Cardiac septum (tissue), 1 donor: ENCODE measurements at regions not wholly inside any gene's neighbourhood (a gene's known extent, or its start where the extent isn't known, plus 50 kb on each side); places are given as distances from the start of the nearest gene placed in this dataset.
"Not testable (repeated sequence)": the region's sequence is repeated elsewhere in the genome, so short reads cannot be mapped to it uniquely, and the experiment has no call there.

ENCODE experiments used
- DNase-seq: peaks from one replicate; pipeline ENCODE4 v3.0.0-alpha.2; 2020; ENCODE audit warnings: low spot score
- intact Hi-C: fragments of 100-400 bp; cut with DNase I; formaldehyde crosslinking; loops from one replicate; pipeline ENCODE4 v1.14.0; 2022
- donor health status: DM: no; HTN: no; CAD: no.

DNA sequence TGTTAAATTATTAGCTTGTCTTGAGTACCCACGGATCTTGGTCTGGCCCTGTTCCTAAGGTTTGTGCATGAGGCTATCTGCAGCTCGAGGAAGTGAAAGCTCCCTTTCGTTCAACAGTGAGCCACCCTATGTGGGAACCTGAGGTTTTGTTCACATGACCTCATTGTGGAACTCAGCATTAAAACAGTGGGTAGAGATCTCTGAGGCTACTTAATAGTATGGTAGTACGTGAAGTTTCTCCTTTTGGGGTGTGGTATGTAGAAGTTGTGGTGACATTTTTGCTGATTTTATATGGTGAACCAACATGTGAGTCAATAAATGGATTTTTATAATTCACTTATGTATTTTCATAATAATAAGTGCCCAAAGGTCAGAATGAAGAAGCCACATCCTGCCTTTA is 252.7 kb upstream of the FERD3L start:
- intact Hi-C loops: no loop called here
- DNase-seq: no peak

DNA sequence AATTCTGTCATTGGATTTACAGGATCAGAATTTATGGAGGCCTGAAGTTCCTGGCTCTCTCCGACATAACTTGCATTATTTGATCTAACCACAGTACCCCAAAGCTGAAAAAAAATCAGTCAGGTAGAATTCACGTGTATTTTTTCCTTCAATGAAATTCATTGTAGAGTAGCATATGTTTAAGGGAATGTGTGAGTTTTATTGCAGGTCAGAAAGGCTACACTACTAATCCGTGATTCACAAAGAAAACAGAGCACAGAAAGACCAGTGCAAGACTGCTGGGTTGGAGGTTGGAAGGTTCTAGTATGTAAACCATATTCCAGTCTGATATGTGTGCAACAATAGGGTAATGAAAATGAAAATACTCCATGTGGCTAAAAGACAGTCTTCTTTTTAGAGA is 247.0 kb upstream of the FERD3L start:
- DNase-seq: no peak
- intact Hi-C loops: no loop called here

DNA sequence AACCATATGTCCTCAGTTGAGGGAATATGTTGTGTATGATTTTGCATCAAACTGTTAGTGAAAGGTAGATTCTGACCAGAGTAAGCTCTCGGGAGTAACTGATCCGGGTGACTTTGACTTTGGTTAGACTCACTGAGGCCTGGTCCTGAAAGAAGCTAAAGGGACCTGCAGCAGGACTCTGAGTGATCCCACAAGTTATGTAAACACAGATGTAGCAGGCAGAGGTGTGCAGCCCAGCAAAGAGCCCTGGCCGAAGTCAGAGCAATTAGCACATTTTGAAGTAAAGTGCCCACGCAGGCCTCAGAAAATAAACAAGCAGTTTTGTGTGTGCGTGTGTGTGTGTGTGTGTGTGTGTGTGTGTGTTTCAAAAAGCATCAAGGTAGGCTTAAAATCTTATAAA is 245.6 kb upstream of the FERD3L start:
- intact Hi-C loops: no loop called here
- DNase-seq: no peak

DNA sequence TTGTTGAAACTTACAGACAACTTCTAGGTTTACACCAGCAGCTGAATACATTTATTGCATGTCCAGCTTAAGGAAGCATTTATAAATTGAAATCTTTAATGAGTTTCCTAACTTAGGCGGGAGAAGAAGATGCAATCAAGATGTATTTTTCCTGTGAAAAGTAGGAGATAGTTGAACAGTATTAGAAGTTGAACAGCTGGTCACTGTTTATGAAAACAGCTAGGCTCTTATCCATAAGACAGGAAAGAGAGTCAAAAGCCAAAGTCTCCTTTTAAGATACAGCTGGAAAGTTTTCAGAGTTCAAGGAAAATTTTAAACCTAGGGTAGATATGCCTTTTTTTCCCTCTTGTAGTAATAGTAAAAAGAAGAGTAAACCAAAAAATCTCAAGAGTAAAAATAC is 236.1 kb upstream of the FERD3L start:
- no peak for DNase-seq
- intact Hi-C loops: no loop called here

DNA sequence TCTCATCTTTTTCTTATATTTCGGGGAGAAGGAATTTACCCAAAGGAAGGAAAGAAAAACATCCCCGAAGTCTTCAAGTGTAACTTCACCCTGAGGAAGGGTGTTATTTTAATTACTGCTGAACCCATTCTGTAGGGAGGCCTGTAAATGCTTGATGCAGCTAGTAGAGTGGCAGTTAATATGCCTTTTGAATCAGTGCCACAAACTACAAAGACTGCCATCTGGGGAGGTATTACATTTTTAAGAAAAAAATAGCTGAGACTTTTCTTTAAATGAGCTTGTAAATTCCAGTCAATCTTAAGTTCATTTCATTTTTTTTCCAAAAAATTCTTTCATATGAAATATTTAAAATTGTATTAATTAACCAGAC is 233.1 kb upstream of the FERD3L start:
- intact Hi-C loops: no loop called here
- DNase-seq: no peak

DNA sequence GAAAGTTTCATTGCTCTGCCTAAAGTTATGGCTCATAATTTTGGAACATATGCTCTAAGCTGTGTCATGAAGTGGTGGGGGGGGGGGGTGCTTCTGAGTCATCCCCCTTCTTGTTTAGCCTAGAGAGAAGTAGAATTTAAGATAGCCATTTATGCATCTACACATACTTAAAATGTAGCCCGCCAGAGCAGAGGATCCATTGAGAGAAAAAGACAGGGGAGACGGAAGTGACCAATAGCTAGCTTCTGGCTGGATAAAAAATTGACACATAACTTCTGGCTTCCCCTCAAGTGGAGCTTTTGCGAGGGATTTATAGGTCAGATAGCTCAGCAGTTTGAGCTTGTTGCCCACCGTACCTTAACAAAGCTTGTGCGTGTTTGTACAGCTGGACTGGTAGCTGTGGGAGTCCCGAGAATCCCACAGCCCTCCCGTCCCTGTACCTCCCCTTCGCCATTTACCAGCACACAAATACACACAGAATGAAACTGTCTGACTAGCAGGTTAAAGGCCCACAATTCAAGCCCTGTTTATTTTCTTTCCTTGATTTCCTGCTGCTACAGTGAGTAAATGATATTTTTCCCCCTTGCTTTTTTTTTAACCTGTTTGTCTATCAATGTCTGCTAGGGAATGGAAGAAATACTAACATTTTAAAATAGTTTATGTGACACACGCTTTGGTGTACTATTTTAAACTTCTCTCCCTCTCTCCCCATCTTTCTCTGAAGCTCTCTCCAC is 232.6 kb upstream of the FERD3L start:
- intact Hi-C loops: no loop called here
- DNase-seq: no peak

DNA sequence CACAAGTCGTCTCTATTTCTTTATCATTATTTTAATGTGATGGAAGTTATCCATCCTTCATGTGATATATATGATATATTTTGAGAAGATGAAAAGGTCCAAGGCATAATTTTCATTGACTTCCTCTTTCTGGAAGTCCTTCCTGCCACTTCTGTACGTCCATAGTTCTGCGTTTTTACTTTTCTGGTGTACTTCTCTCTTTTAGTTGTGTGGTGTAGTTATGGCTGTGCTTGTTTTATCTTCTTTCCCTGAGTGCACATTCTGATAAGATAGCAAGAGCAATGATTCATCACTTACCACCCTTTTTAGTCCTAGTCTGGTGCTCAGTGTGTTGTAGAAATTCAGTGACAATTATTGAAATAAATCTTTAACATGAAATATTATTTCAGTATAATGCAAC is 231.3 kb upstream of the FERD3L start:
- intact Hi-C loops: no loop called here

DNA sequence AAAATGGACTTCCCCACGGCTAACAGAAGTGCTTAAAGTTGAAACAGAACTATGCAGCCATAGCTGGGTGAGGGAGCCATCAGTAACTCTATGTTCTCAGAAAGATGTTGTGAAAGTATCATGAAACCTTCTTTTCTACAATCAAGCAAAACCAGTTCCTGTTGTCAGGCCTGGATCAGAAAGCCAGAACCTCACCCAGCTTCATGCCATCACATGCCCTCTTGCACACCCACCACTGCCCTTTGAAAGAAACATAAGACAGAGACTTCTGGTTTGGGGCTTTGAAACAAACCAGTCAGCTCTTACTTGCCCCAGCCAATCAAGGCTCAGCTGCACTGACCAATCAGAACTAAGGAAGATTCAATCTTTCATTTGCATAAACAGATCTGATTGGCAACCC is 230.8 kb upstream of the FERD3L start:
- intact Hi-C loops: no loop called here
- no peak for DNase-seq

More for the DNA sequence above, 231.3 kb upstream of the FERD3L start:
- no peak for DNase-seq

DNA sequence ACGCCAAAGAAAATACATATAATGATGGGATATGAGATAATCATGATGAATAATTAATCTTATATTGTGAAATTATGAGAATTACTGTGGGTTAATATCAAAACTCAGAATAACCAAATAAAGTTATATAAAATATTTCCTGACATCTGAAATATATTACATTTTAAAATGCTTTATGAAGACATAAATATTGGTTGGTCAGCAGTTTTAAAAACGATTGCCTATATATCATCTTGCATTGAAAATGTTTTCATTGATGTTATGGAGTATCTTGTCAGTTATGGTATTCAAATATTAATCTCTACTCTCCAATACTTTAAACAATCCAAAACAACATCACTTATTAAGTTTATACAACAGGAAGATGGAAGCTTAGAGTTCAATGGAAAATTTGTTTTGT is 228.1 kb upstream of the FERD3L start:
- no peak for DNase-seq
- intact Hi-C loops: no loop called here

DNA sequence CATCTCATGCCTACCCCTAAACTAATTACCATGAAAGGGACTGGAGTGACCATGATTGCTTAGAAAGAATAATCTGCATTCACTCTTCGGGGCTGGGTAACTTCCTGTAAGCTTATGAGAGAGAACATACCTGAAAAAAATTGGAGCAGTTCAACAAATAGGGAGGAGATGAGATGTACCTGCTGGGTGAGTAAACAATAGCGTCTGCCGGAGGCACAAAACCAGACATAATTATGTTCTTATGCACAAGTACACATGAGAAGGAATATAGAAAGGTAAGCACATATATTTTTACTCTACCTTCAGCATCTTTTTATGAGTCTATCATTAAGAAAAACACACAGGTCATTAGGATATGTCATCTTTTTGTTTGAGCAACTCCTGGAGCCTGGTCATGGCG is 224.6 kb upstream of the FERD3L start:
- DNase-seq: no peak
- intact Hi-C loops: no loop called here

DNA sequence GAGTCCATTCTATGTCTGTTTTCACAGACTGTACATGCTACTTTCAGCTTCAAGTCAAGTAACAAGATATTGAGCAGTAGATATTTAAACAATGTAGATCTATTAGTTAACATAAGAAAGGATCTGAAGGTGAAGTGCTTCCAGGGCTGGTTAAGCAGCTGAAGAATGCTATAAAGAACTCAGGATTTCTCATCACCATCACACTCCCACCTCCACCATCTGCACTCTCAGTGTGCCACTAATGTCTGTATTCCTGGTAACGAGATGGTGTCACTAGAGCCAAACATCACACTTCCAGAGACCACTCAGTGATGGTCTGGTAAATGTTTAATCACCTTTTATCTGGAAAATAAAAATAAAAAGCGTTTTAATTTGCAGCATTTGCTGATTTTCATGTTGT is 224.0 kb upstream of the FERD3L start:
- intact Hi-C loops: no loop called here

DNA sequence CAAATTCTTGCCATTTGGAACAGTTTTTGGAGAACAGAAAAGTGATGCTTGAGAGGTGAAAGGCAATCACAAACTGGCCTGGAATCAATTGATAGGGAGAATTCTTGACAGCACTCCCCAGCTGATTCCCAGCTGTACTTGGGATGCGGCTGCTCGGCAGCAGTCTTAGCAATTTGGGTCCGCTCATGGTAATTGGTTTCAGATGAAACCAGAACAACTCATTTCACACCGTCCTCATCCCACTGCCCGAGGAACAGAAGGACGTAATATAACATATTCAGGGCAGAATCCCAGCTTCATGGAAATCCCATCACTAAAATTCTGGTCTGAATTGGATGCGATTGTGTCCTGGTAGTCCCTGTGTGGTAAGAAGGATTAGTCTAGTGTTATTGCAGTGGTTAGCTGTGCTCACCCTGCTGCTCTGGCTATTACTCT is 223.3 kb upstream of the FERD3L start:
- intact Hi-C loops: no loop called here
- DNase-seq: no peak

More for the DNA sequence above, 224.0 kb upstream of the FERD3L start:
- no peak for DNase-seq

DNA sequence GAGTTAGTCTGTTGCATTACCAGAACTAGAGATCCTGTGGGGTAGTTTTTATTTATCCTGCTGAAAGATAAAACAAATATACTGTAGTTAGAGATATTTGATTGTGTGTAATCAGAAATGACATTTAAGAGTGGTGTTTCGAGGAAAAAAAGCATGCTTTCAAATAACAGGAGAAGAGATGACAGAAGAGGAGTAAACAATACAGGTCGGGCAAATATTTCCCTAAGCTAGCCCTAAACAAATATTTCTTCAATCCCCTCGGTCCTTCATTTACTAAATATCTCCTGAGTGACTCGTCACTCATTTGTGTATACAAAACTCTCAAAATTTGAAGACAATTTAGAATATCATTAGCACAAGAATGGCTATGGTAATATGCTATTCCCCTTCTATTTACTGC is 219.7 kb upstream of the FERD3L start:
- no peak for DNase-seq
- intact Hi-C loops: no loop called here

DNA sequence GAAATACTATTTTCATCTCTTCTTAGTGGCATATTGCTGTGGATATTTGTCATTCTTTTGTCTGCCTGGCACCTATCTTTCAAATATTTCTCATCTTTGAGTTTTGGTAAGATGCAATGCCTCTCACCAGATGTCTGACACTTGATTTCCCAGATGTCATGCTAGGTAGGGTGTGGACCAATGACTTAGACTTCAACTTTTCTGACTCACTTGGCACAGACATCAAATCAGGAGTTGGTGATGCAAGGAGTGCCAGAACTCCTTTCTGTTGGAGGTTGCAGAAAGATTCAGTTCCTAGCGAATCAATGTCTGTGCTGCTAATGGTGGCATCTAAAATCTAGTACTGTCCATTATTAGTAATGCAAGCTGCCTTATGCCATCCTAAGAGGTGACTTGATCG is 216.9 kb upstream of the FERD3L start:
- intact Hi-C loops: no loop called here
- DNase-seq: no peak

DNA sequence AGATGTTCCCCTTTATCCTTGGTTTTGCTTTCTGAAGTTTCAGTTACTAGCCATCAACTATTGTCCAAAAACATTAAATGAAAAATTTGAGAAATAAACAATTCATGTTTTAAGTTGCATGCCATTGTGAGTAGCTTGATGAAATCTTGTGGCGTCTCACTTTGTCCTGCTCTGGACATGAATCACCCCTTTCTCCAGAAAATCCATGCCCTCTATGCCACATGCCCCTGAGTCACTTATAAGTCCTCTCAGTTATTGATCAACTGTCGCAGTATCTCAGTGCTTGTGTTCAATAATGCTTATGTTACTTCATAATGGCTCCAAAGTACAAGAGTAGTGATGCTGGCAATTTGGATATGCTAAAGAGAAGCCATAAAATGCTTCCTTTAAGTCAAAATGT is 208.0 kb upstream of the FERD3L start:
- intact Hi-C loops: no loop called here
- DNase-seq: no peak

DNA sequence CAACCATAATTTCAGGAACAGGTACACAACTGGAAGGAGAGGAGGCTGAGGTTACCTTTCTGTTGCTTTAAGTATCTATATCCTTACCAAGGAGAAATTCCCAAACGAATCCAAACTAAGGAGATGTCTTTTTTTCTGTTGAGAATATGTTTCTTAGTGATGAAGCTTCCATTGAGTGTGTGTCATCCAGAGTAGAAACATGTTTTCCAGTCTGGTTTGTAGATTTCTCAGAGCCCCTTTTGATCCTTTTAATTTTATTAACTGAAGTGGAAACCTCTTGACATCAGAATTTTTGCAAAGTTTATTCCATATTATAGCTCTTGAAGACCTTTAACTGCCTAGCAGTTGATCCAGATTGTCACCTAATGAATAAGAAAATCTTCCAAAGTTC is 207.1 kb upstream of the FERD3L start:
- no peak for DNase-seq
- intact Hi-C loops: no loop called here

DNA sequence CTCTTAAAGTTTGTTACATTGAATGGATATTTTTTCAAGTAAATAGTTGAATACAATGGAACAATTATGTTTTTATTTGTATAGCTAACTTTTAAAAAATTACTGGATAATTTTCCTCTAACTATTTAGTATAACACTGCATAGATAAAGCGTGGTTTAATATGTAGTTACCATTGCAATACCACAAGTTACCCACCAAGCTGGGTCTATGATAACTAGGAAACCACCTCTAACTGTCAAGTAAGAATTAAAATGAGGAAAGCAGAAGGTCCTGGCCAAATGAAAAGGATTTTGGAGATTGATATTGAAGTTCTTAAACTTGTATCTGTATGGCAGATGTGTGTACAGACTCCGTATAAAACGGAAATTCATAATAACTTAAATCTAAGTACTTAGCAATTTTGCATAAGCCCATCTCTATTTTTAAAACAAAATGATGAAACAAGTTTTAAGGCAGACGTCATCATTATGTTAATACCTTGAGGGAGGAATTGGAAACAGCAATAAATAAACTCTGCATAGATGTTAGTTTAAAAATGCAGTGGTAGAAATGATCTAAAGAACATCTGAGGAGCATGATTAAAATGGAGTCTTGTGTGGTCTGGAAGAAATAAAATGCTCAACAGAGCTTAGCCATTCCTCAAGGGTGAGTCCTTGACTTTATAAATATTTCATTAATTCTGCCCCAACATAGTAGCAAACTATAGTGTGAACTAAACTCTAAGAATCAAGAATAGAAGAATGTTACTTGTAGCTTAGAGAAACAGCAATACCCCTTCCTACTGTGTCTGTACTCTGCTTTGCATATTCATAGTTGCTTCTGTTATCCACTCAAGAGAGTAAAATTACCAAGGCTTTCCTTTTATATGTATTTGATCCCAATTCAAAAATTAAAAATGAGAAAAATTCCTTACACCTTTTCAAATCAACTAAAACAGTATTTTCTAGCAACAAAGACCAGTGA is 206.4 kb upstream of the FERD3L start:
- DNase-seq: no peak
- intact Hi-C loops: no loop called here

DNA sequence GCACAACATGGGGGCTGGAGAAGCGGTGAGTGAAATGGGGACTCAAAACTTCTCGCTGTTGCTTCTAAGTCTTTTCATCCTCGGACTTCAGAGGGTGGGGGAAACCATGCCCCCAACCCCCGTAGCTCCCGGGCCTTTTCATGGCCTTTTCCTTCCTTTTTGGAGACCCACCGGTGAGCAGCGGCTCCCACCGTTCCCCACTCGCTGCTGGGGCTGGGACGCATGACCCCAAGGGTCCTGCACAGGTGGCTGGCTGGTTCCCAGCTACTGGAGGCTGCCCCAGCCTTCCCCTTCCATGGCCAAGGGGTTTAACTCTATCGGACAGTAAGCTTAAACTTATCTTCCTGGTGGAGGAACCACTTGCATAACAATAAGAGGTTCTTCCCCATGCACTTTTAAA is 194.3 kb upstream of the FERD3L start:
- DNase-seq: no peak
- intact Hi-C loops: no loop called here

DNA sequence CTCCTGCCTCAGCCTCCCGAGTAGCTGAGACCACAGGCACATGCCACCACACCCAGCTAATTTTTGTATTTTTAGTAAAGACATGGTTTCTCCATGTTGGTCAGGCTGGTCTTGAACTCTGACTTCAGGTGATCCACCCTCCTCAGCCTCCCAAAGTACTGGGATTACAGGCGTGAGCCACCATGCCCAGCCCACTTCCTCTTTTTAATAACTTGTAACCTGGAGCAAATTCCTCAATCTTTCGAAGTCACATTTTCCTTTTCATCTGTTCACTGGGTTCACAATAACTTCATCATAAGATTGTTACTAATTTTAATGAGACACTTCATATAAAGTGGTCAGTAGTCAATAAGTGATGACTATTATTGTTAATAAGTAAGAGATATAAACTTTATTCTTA is 193.3 kb upstream of the FERD3L start:
- DNase-seq, intact Hi-C loops: not testable (repeated sequence)

DNA sequence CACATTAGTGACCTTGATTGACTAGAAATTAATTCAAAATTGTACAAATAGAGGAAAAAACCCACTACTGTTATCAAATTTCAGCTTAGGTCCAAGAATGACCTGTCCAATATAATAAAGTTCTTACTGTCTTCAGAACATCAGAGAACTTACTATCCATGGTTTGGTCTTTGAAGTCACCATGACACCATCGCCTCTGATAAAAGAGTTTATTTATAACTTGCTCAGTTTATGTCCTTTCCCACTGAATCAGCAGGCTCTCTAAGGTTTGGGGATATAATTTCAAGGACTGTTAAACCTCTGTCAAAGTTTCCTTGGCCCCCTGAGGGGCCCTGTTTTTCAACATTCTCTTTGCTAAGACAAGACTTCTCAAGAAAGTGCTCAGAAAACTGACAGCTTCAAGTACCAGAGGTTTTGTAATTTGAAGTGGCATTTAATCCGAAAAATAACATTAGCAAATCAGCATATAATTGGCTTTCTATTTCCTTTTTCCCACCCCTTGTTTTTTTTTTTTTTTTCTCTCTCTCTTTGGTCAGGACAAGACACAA is 191.7 kb upstream of the FERD3L start:
- intact Hi-C loops: no loop called here
- no peak for DNase-seq

DNA sequence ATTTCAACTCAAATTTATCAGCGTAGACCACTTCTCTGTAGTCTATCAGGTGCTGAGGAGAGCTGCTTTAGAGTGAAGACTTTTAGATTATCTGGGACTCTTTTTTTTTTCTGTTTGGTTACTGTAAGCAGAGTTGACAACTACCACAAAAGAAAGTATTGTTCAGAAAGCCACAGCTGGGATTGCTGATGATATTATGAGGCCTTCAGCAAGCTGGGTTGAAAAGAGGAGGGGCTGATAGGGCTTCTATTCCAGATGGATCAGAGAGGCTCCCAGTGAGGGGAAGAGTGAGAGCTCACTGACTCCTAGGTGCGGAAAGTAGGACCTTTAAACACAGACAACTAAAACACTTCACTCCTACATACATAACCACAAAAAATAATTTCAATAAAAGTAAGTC is 188.5 kb upstream of the FERD3L start:
- DNase-seq: no peak
- intact Hi-C loops: no loop called here
